Common myeloid progenitor, CD34-positive (primary cell): ENCODE measurements at regions not wholly inside any gene's neighbourhood (a gene's known extent, or its start where the extent isn't known, plus 50 kb on each side); places are given as distances from the start of the nearest gene placed in this dataset.

Source experiments
- CTCF ChIA-PET: fragments of 350-600 bp; sonication (Branson Sonifier 250); formaldehyde crosslinking; loops from one replicate; lab custom pipeline; 2021; ENCODE audit warnings: antibody characterized with exemption; lab: Charles Lee
- POLR2A ChIA-PET: fragments of 350-600 bp; sonication (Branson Sonifier 250); formaldehyde crosslinking; loops from one replicate; lab custom pipeline; 2021; ENCODE audit warnings: antibody characterized with exemption; lab: Charles Lee
- DNase-seq, 3 donors: peaks; one replicate each; pipeline versions ENCODE4 v3.0.0 to v3.0.0-alpha.2; 2013
- H3K27ac ChIP-seq, 2 experiments: 1 replicate in 1 of 2; 2 replicates in 1 of 2; pipeline ENCODE4 v1.7.0; 2013; ENCODE audit warnings: inconsistent platforms in 2 of 2, low read length in 2 of 2, mild to moderate bottlenecking in 2 of 2, low read depth in 1 of 2, moderate library complexity in 1 of 2; ENCODE audit not compliant: severe bottlenecking in 2 of 2, insufficient read depth in 1 of 2, poor library complexity in 1 of 2
- H3K27me3 ChIP-seq, 5 experiments: replicated peaks in 2 of 5; 1 replicate in 3 of 5; 2 replicates in 2 of 5; pipeline versions ENCODE4 v1.6.1 to v1.7.0; 2013; ENCODE audit warnings: low read length in 4 of 5, mild to moderate bottlenecking in 2 of 5, moderate library complexity in 2 of 5, inconsistent platforms in 1 of 5; ENCODE audit not compliant: insufficient read depth in 5 of 5, control insufficient read depth in 4 of 5
- H3K36me3 ChIP-seq, 4 experiments: 1 replicate in 2 of 4; 2 replicates in 2 of 4; pipeline versions ENCODE4 v1.6.1 to v1.7.0; 2013; ENCODE audit warnings: low read length in 3 of 4, control low read depth in 1 of 4, mild to moderate bottlenecking in 1 of 4; ENCODE audit not compliant: control insufficient read depth in 4 of 4, insufficient read depth in 4 of 4
- H3K4me1 ChIP-seq, 4 experiments: 1 replicate in 3 of 4; 2 replicates in 1 of 4; pipeline versions ENCODE4 v1.6.1 to v1.7.1; 2013; ENCODE audit warnings: low read length in 3 of 4, mild to moderate bottlenecking in 3 of 4, control low read depth in 1 of 4, inconsistent platforms in 1 of 4, moderate library complexity in 1 of 4; ENCODE audit not compliant: control insufficient read depth in 4 of 4, insufficient read depth in 4 of 4; ENCODE audit errors: control extremely low read depth in 1 of 4
- H3K4me3 ChIP-seq, 7 experiments: 1 replicate in 4 of 7; 2 replicates in 3 of 7; pipeline versions ENCODE4 v1.5.1 to v1.7.0; 2013; ENCODE audit warnings: mild to moderate bottlenecking in 7 of 7, low read length in 6 of 7, moderate library complexity in 6 of 7, inconsistent platforms in 2 of 7, low read depth in 2 of 7, control low read depth in 1 of 7; ENCODE audit not compliant: insufficient read depth in 4 of 7, control insufficient read depth in 1 of 7; ENCODE audit errors: extremely low read depth in 1 of 7
- H3K9me3 ChIP-seq, 5 experiments: 1 replicate in 4 of 5; 2 replicates in 1 of 5; pipeline versions ENCODE4 v1.6.1 to v1.7.1; 2013; ENCODE audit warnings: low read length in 4 of 5, mild to moderate bottlenecking in 2 of 5, inconsistent platforms in 1 of 5, low read depth in 1 of 5, moderate library complexity in 1 of 5; ENCODE audit not compliant: control insufficient read depth in 4 of 5, insufficient read depth in 2 of 5; ENCODE audit errors: control extremely low read depth in 1 of 5
- WGBS: methylation state at CpG from one replicate; pipeline ENCODE4 v1.1.5; 2013; ENCODE audit not compliant: insufficient coverage; 5-methylcytosine and 5-hydroxymethylcytosine counted together

DNA sequence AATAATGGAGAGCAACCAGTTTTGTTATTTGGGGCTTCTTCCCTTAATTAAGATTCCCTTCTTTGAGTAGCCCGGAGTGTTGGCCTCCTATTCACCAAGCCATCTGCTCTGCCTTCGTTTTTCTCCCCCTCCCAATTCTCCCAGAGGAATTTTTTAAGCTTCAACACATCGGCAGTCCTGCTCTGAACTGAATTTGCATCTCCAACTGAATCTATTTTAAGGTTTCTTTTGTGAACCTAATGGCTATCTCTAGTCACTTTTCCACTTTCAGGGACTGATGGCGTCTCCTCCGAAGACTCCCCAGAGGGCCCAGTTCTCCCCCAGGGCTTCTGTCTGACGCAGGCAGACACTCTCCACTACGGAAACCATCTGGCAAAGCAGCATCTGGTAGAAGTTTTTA lies 280.2 kb downstream of the ADGRA3 start:
- ChIA-PET CTCF (interaction anchor here (2.3 kb wide), 1 partner anchor 122 kb away, joined by 11 read pairs; no protein-coding TSS in a partner anchor), POLR2A (no interaction called here)
- H3K27me3 ChIP-seq: no peaks in the 10 kb centered on the region
- peaks cover 0 to 3% (median 0%) of the 10 kb centered on the region in 4 experiments for H3K4me1 ChIP-seq
- WGBS: 86% methylated on average over 7 of the region's 7 CpGs
- H3K36me3 ChIP-seq: no peaks in the 10 kb centered on the region
- no peak overlapping the region for H3K4me3 ChIP-seq
- H3K27ac ChIP-seq: no peak overlapping the region
- DNase-seq: no peak
- no peaks in the 10 kb centered on the region for H3K9me3 ChIP-seq

DNA sequence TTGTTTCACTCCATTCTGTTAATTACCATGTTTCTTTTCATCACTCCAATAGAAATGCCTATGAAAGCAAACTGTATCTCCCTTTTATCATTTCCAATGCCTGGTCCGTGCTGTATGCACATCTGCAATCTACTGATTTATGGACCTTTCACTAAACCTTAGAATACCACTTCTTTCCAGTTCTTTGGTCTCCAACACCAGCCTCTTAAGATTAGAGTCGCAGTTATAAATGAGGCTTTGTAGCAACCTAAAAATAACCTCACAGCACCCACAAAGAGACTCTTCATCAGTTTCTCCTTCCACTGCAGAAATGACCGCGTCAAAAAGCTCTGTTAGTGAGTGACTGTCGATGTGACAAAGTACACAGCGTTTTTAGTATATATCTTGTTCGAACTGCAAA lies 282.6 kb downstream of the ADGRA3 start:
- peaks cover 0 to 3% (median 0%) of the 10 kb centered on the region in 4 experiments for H3K4me1 ChIP-seq
- H3K4me3 ChIP-seq: no peak overlapping the region
- WGBS: 90% methylated on average over 5 of the region's 7 CpGs
- ChIA-PET POLR2A (no interaction called here), CTCF (no interaction called here)
- no peaks in the 10 kb centered on the region for H3K36me3 ChIP-seq
- H3K9me3 ChIP-seq: no peaks in the 10 kb centered on the region
- H3K27me3 ChIP-seq: no peaks in the 10 kb centered on the region
- H3K27ac ChIP-seq: no peak overlapping the region
- no peak for DNase-seq

DNA sequence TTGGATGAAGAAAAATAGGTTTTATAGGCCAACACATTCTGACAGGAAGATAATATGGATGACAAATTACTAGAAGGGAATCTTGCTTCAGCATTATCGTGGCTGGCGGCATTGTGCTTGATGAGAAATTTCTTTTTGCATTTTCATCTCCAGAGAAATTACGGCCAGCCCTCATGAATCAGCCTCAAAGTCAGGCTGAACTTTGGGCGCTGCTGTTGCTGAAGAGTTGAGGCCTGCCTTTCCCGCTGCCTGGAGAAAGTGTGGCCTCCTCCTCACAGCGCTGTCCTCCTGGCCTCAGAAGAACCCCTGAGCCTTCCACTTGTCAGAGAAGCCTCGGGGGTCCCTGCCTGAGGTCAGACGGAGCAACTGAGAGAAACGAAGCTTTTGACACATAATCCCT lies 272.4 kb upstream of the KCNIP4 start:
- Histone ChIP-seq H3K4me3 (no peak overlapping the region), H3K36me3 (no peaks in the 10 kb centered on the region), H3K4me1 (no peaks in the 10 kb centered on the region), H3K27me3 (peaks cover 0 to 3% (median 0%) of the 10 kb centered on the region in 5 experiments), H3K9me3 (no peaks in the 10 kb centered on the region), H3K27ac (no peak overlapping the region)
- DNase-seq: no peak
- WGBS: 83% methylated on average over 8 of the region's 9 CpGs
- CTCF ChIA-PET: no interaction called here
- POLR2A ChIA-PET: no interaction called here

DNA sequence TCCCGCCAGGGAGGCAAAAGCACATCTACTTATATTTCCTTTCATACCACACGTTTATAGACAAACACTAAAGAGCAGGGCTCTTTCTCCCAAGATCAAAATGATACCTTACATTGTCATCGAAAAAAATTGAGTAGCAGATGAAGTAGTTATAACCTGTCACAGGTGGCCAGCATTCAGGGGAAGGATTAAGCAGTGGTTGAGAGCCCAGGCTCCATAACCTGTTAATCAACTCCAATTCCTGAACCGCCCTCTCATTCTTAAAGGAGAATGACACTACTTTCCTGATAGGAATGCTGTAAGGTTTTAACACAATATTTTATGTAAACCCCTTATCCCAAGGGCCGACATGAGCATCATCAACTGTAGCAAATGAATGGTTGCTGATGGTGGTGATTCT lies 268.9 kb upstream of the KCNIP4 start:
- Histone ChIP-seq H3K4me1 (no peaks in the 10 kb centered on the region), H3K9me3 (no peaks in the 10 kb centered on the region), H3K4me3 (no peak overlapping the region), H3K36me3 (no peaks in the 10 kb centered on the region), H3K27ac (no peak overlapping the region), H3K27me3 (no peaks in the 10 kb centered on the region)
- no peak for DNase-seq
- WGBS: 93% methylated on average over 3 of the region's 5 CpGs
- CTCF ChIA-PET: no interaction called here
- POLR2A ChIA-PET: no interaction called here

DNA sequence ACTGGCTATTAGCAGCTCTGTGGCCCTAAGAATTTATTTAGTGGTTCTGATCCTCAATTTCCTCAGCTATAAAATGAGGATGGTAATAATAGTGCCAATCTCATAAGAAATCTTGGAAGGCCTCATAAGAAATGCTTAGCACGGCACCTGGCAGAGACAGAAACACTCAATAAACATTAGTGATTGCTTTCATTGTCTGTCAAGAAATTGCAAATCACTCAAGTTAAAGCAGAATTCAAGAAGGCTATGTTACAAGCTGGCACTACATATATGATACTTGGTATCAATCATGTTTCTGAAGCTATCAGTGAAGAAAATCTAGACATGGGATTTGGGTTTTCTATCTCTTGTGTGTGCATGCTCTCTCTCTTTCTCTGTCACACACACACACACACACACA lies 267.7 kb upstream of the KCNIP4 start:
- H3K27ac ChIP-seq: no peak overlapping the region
- H3K9me3 ChIP-seq: no peaks in the 10 kb centered on the region
- ChIA-PET POLR2A (no interaction called here), CTCF (no interaction called here)
- H3K4me3 ChIP-seq: no peak overlapping the region
- no peaks in the 10 kb centered on the region for H3K36me3 ChIP-seq
- H3K27me3 ChIP-seq: peaks cover 0 to 2% (median 0%) of the 10 kb centered on the region in 5 experiments
- no peak for DNase-seq
- H3K4me1 ChIP-seq: no peaks in the 10 kb centered on the region
- WGBS: 100% methylated on average over 1 of the region's 1 CpG

DNA sequence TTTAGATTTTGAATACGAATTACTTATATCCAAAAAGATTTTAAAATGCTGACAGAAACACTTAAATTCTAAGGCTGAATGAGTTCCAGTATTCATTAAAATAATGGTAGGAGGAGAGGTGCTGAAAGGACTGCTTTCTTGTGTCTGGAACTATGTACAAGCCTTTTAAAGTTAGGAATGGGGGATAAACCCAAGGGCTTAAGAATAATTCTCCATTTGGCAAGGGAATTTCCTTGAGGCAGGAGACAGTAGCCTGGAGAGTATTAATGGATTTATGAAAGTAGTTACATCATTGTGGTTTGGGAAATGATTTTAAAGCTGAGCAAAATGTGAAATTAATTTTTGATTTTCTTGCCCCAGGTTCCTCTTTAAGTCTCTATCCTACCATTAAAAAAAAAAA lies 266.5 kb upstream of the KCNIP4 start:
- Histone ChIP-seq H3K27ac (no peak overlapping the region), H3K27me3 (peaks cover 0 to 2% (median 0%) of the 10 kb centered on the region in 5 experiments), H3K36me3 (no peaks in the 10 kb centered on the region), H3K4me1 (no peaks in the 10 kb centered on the region), H3K4me3 (no peak overlapping the region), H3K9me3 (no peaks in the 10 kb centered on the region)
- POLR2A ChIA-PET: no interaction called here
- no peak for DNase-seq
- WGBS: no CpG with 5 or more reads among the region's 1 CpG
- CTCF ChIA-PET: no interaction called here

DNA sequence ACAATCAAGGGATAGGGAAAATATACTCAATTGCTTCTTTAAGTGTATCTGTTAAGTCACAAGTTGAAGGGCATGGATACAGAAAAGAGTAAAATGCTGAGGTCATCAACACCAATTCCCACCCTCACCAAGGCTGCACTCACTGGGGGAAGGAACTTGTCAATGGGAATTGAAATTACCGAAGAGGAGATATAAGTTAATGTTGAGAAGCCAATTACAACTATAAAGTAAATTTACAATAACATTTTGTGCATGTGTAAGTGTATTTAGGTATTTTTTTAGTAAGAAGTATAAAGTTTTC lies 255.1 kb upstream of the KCNIP4 start:
- no peak for DNase-seq
- no CpG with 5 or more reads among the region's 1 CpG for WGBS
- Histone ChIP-seq H3K4me3 (no peak overlapping the region), H3K27me3 (no peaks in the 10 kb centered on the region), H3K36me3 (no peaks in the 10 kb centered on the region), H3K4me1 (no peaks in the 10 kb centered on the region), H3K27ac (no peak overlapping the region), H3K9me3 (no peaks in the 10 kb centered on the region)
- CTCF ChIA-PET: interaction anchor here (1.0 kb wide), 1 partner anchor 12 kb away, joined by 3 read pairs; no protein-coding TSS in a partner anchor
- POLR2A ChIA-PET: no interaction called here
